ENCODE measurements at regions not wholly inside any gene's neighbourhood (a gene's known extent, or its start where the extent isn't known, plus 50 kb on each side); places are given as distances from the start of the nearest gene placed in this dataset.
A peak's percentile ranks its signal among the peaks of the same experiment; 100 is the strongest.

DNA sequence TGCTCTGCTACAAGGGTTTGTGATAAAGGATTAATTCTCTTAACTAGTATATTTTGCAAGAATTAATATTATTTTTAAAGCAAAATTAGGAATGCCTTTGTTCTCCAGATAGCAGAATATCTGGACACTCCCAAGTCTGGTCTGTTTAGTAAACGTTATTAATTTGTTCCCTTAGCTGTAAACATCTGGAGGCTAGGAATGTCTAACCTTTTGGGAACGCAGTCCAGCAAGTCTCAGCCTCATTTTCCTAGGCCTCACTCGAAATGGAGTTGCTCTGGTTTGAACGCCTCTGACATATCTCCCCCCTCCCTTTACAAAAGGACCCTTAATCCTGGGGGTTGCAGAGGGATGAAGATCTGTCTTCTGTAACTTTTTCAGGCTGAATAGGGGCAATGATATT is 59.3 kb upstream of the WNT7A start:
- no peak overlapping the region for H3K4me3 ChIP-seq (ENCODE audit: low read depth, low read length)
- TF ChIP-seq, protein P1, sequence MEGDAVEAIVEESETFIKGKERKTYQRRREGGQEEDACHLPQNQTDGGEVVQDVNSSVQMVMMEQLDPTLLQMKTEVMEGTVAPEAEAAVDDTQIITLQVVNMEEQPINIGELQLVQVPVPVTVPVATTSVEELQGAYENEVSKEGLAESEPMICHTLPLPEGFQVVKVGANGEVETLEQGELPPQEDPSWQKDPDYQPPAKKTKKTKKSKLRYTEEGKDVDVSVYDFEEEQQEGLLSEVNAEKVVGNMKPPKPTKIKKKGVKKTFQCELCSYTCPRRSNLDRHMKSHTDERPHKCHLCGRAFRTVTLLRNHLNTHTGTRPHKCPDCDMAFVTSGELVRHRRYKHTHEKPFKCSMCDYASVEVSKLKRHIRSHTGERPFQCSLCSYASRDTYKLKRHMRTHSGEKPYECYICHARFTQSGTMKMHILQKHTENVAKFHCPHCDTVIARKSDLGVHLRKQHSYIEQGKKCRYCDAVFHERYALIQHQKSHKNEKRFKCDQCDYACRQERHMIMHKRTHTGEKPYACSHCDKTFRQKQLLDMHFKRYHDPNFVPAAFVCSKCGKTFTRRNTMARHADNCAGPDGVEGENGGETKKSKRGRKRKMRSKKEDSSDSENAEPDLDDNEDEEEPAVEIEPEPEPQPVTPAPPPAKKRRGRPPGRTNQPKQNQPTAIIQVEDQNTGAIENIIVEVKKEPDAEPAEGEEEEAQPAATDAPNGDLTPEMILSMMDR (IDR thresholded peaks at IDR 0.05; ENCODE audit: insufficient read depth, low read length) = no peak
- no peak for DNase-seq (ENCODE audit: low read depth)

DNA sequence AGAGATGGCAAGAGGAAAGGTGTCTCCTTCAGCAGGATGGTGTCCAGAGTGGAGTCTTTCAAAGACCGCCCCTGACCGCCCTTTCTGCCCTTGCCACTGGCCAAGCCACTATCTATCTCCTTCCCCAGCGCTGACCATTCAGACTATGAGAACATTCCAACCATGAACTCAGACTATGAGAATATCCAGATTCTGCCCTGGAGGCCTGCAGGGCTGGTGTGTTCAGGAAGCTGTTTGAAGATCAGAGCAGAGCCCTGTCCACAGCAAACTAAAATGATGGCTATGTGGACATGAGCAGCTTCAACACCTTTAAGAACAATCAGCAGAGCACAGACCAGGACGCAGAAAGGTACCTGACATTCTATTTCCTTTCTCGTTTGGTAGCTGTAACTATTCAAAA is 57.3 kb upstream of the WNT7A start:
- TF ChIP-seq, protein P1 (IDR thresholded peaks at IDR 0.05; ENCODE audit: insufficient read depth, low read length) = no peak
- no peak overlapping the region for H3K4me3 ChIP-seq (ENCODE audit: low read depth, low read length)
- no peak for DNase-seq (ENCODE audit: low read depth)

DNA sequence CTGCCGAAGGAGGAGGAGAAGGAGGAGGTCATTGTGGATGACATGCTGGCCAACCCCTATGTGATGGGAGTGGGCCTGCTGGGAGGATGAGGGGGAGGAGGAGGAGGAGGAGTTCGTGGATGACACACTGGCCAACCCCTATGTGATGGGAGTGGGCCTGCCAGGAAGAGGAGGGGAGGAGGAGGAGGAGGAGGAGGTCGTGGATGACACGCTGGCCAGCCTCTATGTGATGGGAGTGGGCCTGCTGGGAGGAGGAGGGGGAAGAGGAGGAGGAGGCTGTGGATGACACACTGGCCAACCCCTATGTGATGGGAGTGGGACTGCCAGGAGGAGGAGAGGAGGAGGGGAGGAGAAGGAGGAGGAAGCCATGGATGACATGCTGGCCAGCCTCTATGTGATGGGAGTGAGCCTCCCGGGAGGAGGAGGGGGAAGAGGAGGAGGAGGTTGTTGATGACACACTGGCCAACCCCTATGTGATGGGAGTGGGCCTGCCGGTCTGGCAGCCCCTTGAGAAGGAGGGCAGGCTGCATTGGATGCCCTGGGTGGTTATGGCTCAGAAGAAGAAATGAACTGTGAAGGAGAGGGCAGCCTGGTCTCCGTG is 55.7 kb upstream of the WNT7A start:
- no peak for DNase-seq (ENCODE audit: low read depth)
- TF ChIP-seq, protein P1 (IDR thresholded peaks at IDR 0.05; ENCODE audit: insufficient read depth, low read length) = no peak
- no peak overlapping the region for H3K4me3 ChIP-seq (ENCODE audit: low read depth, low read length)

DNA sequence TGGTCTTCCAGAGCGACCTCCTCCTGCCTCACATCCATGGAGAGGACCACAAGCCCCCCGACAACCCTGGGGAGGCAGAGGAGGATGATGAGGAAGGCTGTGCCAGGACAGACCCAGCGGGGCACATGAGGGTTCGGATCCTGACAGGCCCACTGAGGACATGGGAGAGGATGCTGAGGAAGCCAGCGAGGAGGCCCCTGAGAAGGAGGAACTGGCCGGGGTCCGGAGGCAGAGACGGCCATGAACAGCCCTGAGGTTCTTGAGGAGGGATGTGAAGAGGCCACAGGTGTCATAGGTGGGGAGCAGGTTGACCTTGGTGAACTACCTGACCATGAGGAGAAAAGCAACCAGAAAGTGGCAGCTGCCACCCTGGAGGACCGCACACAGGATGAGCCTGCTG is 54.9 kb upstream of the WNT7A start:
- DNase-seq (ENCODE audit: low read depth) = no peak
- no peak overlapping the region for H3K4me3 ChIP-seq (ENCODE audit: low read depth, low read length)
- TF ChIP-seq, protein P1 (IDR thresholded peaks at IDR 0.05; ENCODE audit: insufficient read depth, low read length) = no peak

DNA sequence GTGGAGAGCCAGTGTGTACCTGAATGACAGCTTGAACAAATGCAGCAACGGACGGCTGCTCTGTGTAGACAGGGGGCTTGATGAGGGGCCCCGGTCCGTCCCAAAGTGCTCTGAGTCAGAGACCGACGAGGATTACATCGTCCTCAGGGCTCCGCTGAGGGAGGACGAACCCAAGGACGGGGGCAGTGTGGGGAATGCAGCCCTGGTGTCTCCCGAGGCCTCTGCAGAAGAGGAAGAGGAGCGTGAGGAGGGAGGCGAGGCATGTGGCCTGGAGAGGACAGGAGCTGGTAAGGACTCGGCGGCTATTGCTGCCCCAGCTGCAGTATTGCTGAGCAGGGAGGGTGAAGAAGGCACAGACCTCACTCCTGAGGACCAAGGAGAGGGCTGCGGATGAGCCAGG is 54.4 kb upstream of the WNT7A start:
- no peak overlapping the region for H3K4me3 ChIP-seq (ENCODE audit: low read depth, low read length)
- TF ChIP-seq, protein P1 (IDR thresholded peaks at IDR 0.05; ENCODE audit: insufficient read depth, low read length) = no peak
- no peak for DNase-seq (ENCODE audit: low read depth)

DNA sequence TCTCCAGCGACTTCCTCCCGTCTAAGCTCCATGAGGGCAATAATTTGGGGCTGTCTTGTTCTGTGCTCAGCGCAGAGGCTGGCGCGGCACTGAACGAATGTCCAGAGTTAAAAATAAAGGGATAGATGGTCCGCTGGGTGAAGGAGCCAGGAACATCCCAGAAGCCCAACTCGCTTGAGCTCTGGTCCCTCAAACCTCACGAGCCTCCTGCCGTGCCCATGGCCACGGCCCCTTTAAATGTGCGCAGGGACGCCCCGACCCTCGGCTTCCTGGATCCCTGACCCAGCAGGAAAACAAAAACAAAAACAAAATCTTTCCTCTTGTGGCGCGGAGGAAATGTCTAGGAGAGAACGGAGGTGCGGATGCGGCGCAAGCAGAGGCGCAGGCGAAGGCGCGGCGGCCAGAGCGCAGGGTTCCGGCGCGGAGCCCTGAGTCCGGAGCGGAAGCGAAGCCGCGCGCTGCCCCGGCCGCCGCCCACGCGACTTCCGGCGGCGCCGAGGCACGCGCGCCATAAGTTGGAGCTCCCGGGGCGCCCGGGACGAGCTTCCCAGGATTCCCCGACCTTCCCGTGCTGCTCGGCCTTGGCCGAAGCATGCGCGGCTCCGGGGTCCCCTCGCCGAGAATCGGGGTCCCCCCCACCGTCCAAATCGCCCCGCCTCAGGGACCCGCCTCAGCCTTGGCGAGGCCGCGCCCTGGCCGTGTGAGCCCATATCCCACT is 52.9 kb upstream of the WNT7A start:
- H3K4me3 ChIP-seq (ENCODE audit: low read depth, low read length) = peak overlapping the region; percentile 17
- TF ChIP-seq, protein P1 (IDR thresholded peaks at IDR 0.05; ENCODE audit: insufficient read depth, low read length) = no peak
- DNase-seq (ENCODE audit: low read depth) = no peak
